Myocyte (in vitro differentiated cells): ENCODE measurements at regions not wholly inside any gene's neighbourhood (a gene's known extent, or its start where the extent isn't known, plus 50 kb on each side); places are given as distances from the start of the nearest gene placed in this dataset.

Source experiments
- DNase-seq: peaks from one replicate; pipeline ENCODE4 v3.0.0-alpha.2; 2012; ENCODE audit warnings: low read depth

- no peak for DNase-seq
These were observed 350.2 kb downstream of the FBXO15 start for GRCh38 chr18:73797419-73797818.

GRCh38 chr18:73793386-73793785, 354.2 kb downstream of the FBXO15 start:
- DNase-seq = no peak

- no peak for DNase-seq
These were observed 356.6 kb downstream of the FBXO15 start for GRCh38 chr18:73791081-73791480.

- no peak for DNase-seq
These were observed 357.0 kb downstream of the FBXO15 start for GRCh38 chr18:73790587-73790986.

- DNase-seq = no peak
These were observed 360.3 kb downstream of the FBXO15 start for GRCh38 chr18:73787316-73787715.

- DNase-seq = no peak
These were observed 362.3 kb downstream of the FBXO15 start for GRCh38 chr18:73785300-73785699.

- no peak for DNase-seq
These were observed 362.8 kb downstream of the FBXO15 start for GRCh38 chr18:73784853-73785252.

GRCh38 chr18:73782405-73782804, 365.2 kb downstream of the FBXO15 start:
- DNase-seq = no peak

- DNase-seq = no peak
These were observed 367.4 kb downstream of the FBXO15 start for GRCh38 chr18:73780218-73780617.

GRCh38 chr18:73778032-73778359, 369.6 kb downstream of the FBXO15 start:
- DNase-seq = no peak

- no peak for DNase-seq
These were observed 370.1 kb downstream of the FBXO15 start for GRCh38 chr18:73777356-73778031.

GRCh38 chr18:73774811-73775509, 372.7 kb downstream of the FBXO15 start:
- DNase-seq = peak; percentile 1

GRCh38 chr18:73768043-73768442, 379.6 kb downstream of the FBXO15 start:
- no peak for DNase-seq

GRCh38 chr18:73766910-73767515, 380.6 kb downstream of the FBXO15 start:
- DNase-seq = no peak

- DNase-seq = no peak
These were observed 389.2 kb downstream of the FBXO15 start for GRCh38 chr18:73758446-73758845.

- no peak for DNase-seq
These were observed 391.2 kb downstream of the FBXO15 start for GRCh38 chr18:73756256-73757091.

- DNase-seq = no peak
These were observed 394.7 kb downstream of the FBXO15 start for GRCh38 chr18:73752965-73753364.

- no peak for DNase-seq
These were observed 395.1 kb downstream of the FBXO15 start for GRCh38 chr18:73752546-73752945.

GRCh38 chr18:73750052-73750451, 397.6 kb downstream of the FBXO15 start:
- DNase-seq = no peak

- DNase-seq = no peak
These were observed 398.3 kb downstream of the FBXO15 start for GRCh38 chr18:73749304-73749703.

- DNase-seq = no peak
These were observed 398.9 kb downstream of the FBXO15 start for GRCh38 chr18:73748731-73749130.

- no peak for DNase-seq
These were observed 401.5 kb downstream of the FBXO15 start for GRCh38 chr18:73746101-73746500.
